Skeletal muscle tissue (tissue), 3 donors: ENCODE measurements at regions not wholly inside any gene's neighbourhood (a gene's known extent, or its start where the extent isn't known, plus 50 kb on each side); places are given as distances from the start of the nearest gene placed in this dataset.

Experiments
- H3K27ac ChIP-seq: one replicate; pipeline ENCODE4 v1.7.0; 2013; ENCODE audit warnings: mild to moderate bottlenecking, low read depth, low read length, inconsistent platforms
- H3K27me3 ChIP-seq, 3 donors: one replicate each; pipeline ENCODE4 v1.7.0; 2013; ENCODE audit warnings: low read length in 3 of 3; ENCODE audit not compliant: control insufficient read depth in 3 of 3, insufficient read depth in 3 of 3
- H3K36me3 ChIP-seq, 3 donors: one replicate each; pipeline ENCODE4 v1.7.0; 2013; ENCODE audit warnings: low read length in 3 of 3; ENCODE audit not compliant: control insufficient read depth in 3 of 3, insufficient read depth in 3 of 3
- H3K4me1 ChIP-seq, 3 donors: one replicate each; pipeline ENCODE4 v1.7.0; 2013; ENCODE audit warnings: low read length in 3 of 3, mild to moderate bottlenecking in 3 of 3; ENCODE audit not compliant: control insufficient read depth in 3 of 3, insufficient read depth in 3 of 3
- H3K4me3 ChIP-seq, 3 donors: one replicate each; pipeline ENCODE4 v1.7.0; 2013; ENCODE audit warnings: low read length in 3 of 3
- H3K9ac ChIP-seq, 3 donors: one replicate each; pipeline ENCODE4 v1.7.0; 2013; ENCODE audit warnings: low read length in 3 of 3, mild to moderate bottlenecking in 3 of 3, moderate library complexity in 2 of 3, low read depth in 1 of 3
- H3K9me3 ChIP-seq, 3 donors: one replicate each; pipeline ENCODE4 v1.7.0; 2013; ENCODE audit warnings: low read length in 3 of 3; ENCODE audit not compliant: control insufficient read depth in 3 of 3
- donor health status: Osteomylitis.

GRCh38 chr16:64149756-64150155, 972.1 kb downstream of the CDH11 start:
- Histone ChIP-seq H3K36me3 (no peaks in the 10 kb centered on the region), H3K27ac (no peak overlapping the region), H3K9ac (no peak overlapping the region), H3K4me3 (no peak overlapping the region), H3K4me1 (no peaks in the 10 kb centered on the region), H3K9me3 (no peaks in the 10 kb centered on the region), H3K27me3 (no peaks in the 10 kb centered on the region)

GRCh38 chr16:64148356-64148755, 973.5 kb downstream of the CDH11 start:
- H3K27me3 ChIP-seq, result no peaks in the 10 kb centered on the region
- no peak overlapping the region for H3K9ac ChIP-seq
- no peaks in the 10 kb centered on the region for H3K36me3 ChIP-seq
- no peak overlapping the region for H3K4me3 ChIP-seq
- H3K4me1 ChIP-seq, result no peaks in the 10 kb centered on the region
- H3K9me3 ChIP-seq, result no peaks in the 10 kb centered on the region
- H3K27ac ChIP-seq, result no peak overlapping the region

GRCh38 chr16:64147941-64148340, 973.9 kb downstream of the CDH11 start:
- Histone ChIP-seq H3K9ac (no peak overlapping the region), H3K27me3 (no peaks in the 10 kb centered on the region), H3K9me3 (no peaks in the 10 kb centered on the region), H3K4me1 (no peaks in the 10 kb centered on the region), H3K27ac (no peak overlapping the region), H3K4me3 (no peak overlapping the region), H3K36me3 (no peaks in the 10 kb centered on the region)

GRCh38 chr16:64144617-64145016, 977.2 kb downstream of the CDH11 start:
- no peak overlapping the region for H3K27ac ChIP-seq

GRCh38 chr16:64138621-64139020, 983.2 kb downstream of the CDH11 start:
- no peak overlapping the region for H3K27ac ChIP-seq
- no peak overlapping the region for H3K4me3 ChIP-seq
- H3K9ac ChIP-seq, result no peak overlapping the region
- H3K4me1 ChIP-seq, result no peaks in the 10 kb centered on the region
- H3K9me3 ChIP-seq, result no peaks in the 10 kb centered on the region
- H3K36me3 ChIP-seq, result no peaks in the 10 kb centered on the region
- no peaks in the 10 kb centered on the region for H3K27me3 ChIP-seq

More at GRCh38 chr16:64144617-64145016, 977.2 kb downstream of the CDH11 start:
- H3K27me3 ChIP-seq, result no peaks in the 10 kb centered on the region
- H3K9ac ChIP-seq, result no peak overlapping the region
- H3K4me3 ChIP-seq, result no peak overlapping the region
- no peaks in the 10 kb centered on the region for H3K9me3 ChIP-seq
- H3K4me1 ChIP-seq, result no peaks in the 10 kb centered on the region
- H3K36me3 ChIP-seq, result no peaks in the 10 kb centered on the region

GRCh38 chr16:64138006-64138405, 983.9 kb downstream of the CDH11 start:
- Histone ChIP-seq H3K9me3 (no peaks in the 10 kb centered on the region), H3K27ac (no peak overlapping the region), H3K4me3 (no peak overlapping the region), H3K9ac (no peak overlapping the region), H3K4me1 (no peaks in the 10 kb centered on the region), H3K36me3 (no peaks in the 10 kb centered on the region), H3K27me3 (no peaks in the 10 kb centered on the region)

- no peak overlapping the region for H3K27ac ChIP-seq
- no peaks in the 10 kb centered on the region for H3K4me1 ChIP-seq
- no peak overlapping the region for H3K4me3 ChIP-seq
- no peaks in the 10 kb centered on the region for H3K9me3 ChIP-seq
- H3K9ac ChIP-seq, result no peak overlapping the region
- H3K27me3 ChIP-seq, result no peaks in the 10 kb centered on the region
- H3K36me3 ChIP-seq, result no peaks in the 10 kb centered on the region
These were observed 985.1 kb downstream of the CDH11 start for GRCh38 chr16:64136743-64137142.

GRCh38 chr16:64136314-64136713, 985.5 kb downstream of the CDH11 start:
- Histone ChIP-seq H3K4me1 (no peaks in the 10 kb centered on the region), H3K9ac (no peak overlapping the region), H3K27me3 (no peaks in the 10 kb centered on the region), H3K9me3 (no peaks in the 10 kb centered on the region), H3K4me3 (no peak overlapping the region), H3K36me3 (no peaks in the 10 kb centered on the region), H3K27ac (no peak overlapping the region)

GRCh38 chr16:64133366-64133765, 988.5 kb downstream of the CDH11 start:
- H3K27me3 ChIP-seq, result no peaks in the 10 kb centered on the region
- no peak overlapping the region for H3K27ac ChIP-seq
- H3K9ac ChIP-seq, result no peak overlapping the region
- H3K36me3 ChIP-seq, result no peaks in the 10 kb centered on the region
- H3K9me3 ChIP-seq, result no peaks in the 10 kb centered on the region
- no peak overlapping the region for H3K4me3 ChIP-seq
- no peaks in the 10 kb centered on the region for H3K4me1 ChIP-seq

- no peak overlapping the region for H3K27ac ChIP-seq
These were observed 989.0 kb downstream of the CDH11 start for GRCh38 chr16:64132759-64133361.

More at GRCh38 chr16:64132759-64133361, 989.0 kb downstream of the CDH11 start:
- Histone ChIP-seq H3K9me3 (no peaks in the 10 kb centered on the region), H3K36me3 (no peaks in the 10 kb centered on the region), H3K4me3 (no peak overlapping the region), H3K9ac (no peak overlapping the region), H3K4me1 (no peaks in the 10 kb centered on the region), H3K27me3 (no peaks in the 10 kb centered on the region)
